GM19467 (cell line): ENCODE measurements at regions not wholly inside any gene's neighbourhood (a gene's known extent, or its start where the extent isn't known, plus 50 kb on each side); places are given as distances from the start of the nearest gene placed in this dataset.

Experiments
- ATAC-seq: cut with Tn5 transposase; IDR thresholded peaks from one replicate; pipeline ENCODE4 v1.9.1; 2021; ENCODE audit warnings: mild to moderate bottlenecking, moderate library complexity; ENCODE audit not compliant: unreplicated experiment

- ATAC-seq, result no peak
Observed at GRCh38 chr17:15048933-15049794, 216.0 kb downstream of the PMP22 start.

GRCh38 chr17:15048381-15048780, 216.7 kb downstream of the PMP22 start:
- ATAC-seq, result no peak

GRCh38 chr17:15042311-15042710, 222.8 kb downstream of the PMP22 start:
- ATAC-seq, result no peak

- ATAC-seq, result no peak
Observed at GRCh38 chr17:15039366-15039765, 225.8 kb downstream of the PMP22 start.

GRCh38 chr17:15038656-15039055, 226.5 kb downstream of the PMP22 start:
- ATAC-seq, result no peak

- no peak for ATAC-seq
Observed at GRCh38 chr17:15036238-15036637, 228.9 kb downstream of the PMP22 start.

GRCh38 chr17:15031975-15032374, 233.2 kb downstream of the PMP22 start:
- ATAC-seq, result no peak

GRCh38 chr17:15029469-15029868, 235.7 kb downstream of the PMP22 start:
- no peak for ATAC-seq

GRCh38 chr17:15027853-15028252, 237.3 kb downstream of the PMP22 start:
- ATAC-seq, result no peak

- no peak for ATAC-seq
Observed at GRCh38 chr17:15026088-15026487, 239.0 kb downstream of the PMP22 start.

GRCh38 chr17:15023589-15024336, 241.4 kb downstream of the PMP22 start:
- ATAC-seq, result no peak

GRCh38 chr17:15019158-15019557, 246.0 kb downstream of the PMP22 start:
- ATAC-seq, result no peak

- ATAC-seq, result no peak
Observed at GRCh38 chr17:15012351-15012980, 252.7 kb downstream of the PMP22 start.

- ATAC-seq, result no peak
Observed at GRCh38 chr17:15009087-15009486, 256.0 kb downstream of the PMP22 start.

- no peak for ATAC-seq
Observed at GRCh38 chr17:15007147-15007553, 258.0 kb downstream of the PMP22 start.

- no peak for ATAC-seq
Observed at GRCh38 chr17:15006421-15007128, 258.6 kb downstream of the PMP22 start.

GRCh38 chr17:15000661-15001060, 264.5 kb downstream of the PMP22 start:
- ATAC-seq, result no peak

GRCh38 chr17:14997290-14997689, 267.8 kb downstream of the PMP22 start:
- ATAC-seq, result no peak

- ATAC-seq, result no peak
Observed at GRCh38 chr17:14986127-14986526, 279.0 kb downstream of the PMP22 start.

- no peak for ATAC-seq
Observed at GRCh38 chr17:14972844-14973243, 292.3 kb downstream of the PMP22 start.

GRCh38 chr17:14971054-14971453, 294.1 kb downstream of the PMP22 start:
- ATAC-seq, result no peak
